T follicular helper cell (primary cell): ENCODE measurements at regions not wholly inside any gene's neighbourhood (a gene's known extent, or its start where the extent isn't known, plus 50 kb on each side); places are given as distances from the start of the nearest gene placed in this dataset.

Experiments used
- DNase-seq: peaks from one replicate; pipeline ENCODE4 v3.0.0-alpha.2; 2020; ENCODE audit warnings: low read depth

DNA sequence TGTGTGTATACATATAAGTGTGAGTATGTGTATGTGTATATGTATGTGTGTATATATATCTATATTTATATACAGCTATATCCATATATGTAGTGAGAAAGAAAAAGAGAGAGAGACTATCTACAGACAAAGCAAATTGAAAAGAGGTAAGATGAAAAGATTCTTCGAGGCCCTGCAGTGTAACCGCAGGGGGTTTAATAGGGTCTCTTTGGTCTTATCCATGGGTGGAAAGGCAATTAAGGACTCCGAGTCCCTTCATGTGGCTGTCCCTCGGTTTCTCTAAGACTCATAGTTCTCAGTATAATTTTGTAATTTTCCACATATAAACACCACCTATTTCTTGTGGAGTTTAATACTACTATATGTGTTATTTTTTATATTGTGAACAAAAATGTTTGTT is 50.6 kb upstream of the JAZF1 start:
- DNase-seq: no peak

GRCh38 chr7:28236560-28236959 is 56.0 kb upstream of the JAZF1 start:
- no peak for DNase-seq

DNA sequence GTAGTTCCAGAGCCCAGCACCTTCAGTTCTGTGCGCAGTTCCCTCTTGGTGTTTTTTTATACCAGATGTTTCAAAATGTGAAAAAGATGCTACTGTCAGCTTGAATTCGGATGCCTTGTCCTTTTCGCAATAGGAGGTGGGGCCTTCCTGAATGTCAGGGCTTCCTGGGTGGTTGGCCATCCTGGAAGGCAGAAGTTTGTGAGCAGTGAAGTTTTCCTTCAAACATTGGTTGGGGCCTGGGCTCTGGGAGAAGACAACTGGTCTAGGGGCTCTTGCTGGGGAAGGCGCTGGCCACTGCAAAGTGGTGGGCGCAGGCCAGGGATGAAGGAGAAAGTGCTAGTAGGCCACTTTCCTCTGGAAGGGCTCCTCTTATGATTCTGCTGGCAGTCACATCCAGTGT is 56.8 kb upstream of the JAZF1 start:
- DNase-seq: no peak

GRCh38 chr7:28239823-28240204 is 59.2 kb upstream of the JAZF1 start:
- no peak for DNase-seq

- no peak for DNase-seq
These were observed 59.9 kb upstream of the JAZF1 start for GRCh38 chr7:28240481-28240880.

DNA sequence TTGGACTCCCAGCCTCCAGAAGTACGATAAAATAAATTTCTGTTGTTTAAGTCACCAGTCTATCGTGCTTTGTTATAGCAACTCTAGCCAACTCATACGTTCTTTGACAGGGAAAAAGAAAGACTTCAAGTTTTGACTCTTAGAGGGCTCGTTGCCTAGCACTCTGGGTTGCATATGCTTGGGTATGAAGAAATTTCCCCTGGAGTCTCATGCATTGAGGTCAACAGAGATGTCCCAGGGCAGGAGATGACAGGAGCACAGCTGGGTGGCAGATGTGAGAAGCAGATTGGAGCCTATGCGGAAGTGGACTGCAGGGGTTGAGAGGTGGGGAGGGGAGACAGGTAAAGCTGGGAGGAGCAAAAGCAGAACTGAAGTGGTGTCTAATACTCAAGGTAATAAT is 63.3 kb upstream of the JAZF1 start:
- DNase-seq: no peak

- DNase-seq: no peak
These were observed 64.7 kb upstream of the JAZF1 start for GRCh38 chr7:28245123-28245878.

- no peak for DNase-seq
These were observed 66.4 kb upstream of the JAZF1 start for GRCh38 chr7:28246921-28247461.

DNA sequence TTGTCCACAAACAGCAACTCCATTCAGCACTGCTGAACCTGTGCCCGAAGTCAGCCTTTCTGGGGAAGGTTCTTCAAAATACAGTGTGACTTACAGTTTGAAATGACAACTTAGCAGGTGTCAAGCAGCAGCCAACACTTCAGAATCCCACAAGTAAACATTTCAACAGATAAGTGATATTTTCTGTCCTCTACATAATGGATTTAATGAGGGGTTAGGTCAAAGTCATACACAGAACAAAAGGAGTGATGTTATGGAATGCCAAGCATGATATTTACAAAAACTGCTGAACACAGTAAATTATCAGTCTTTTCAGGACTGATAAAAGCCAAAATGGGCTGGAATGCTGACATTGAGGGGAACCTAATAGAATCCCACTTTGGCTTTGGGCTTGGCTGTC is 77.6 kb upstream of the JAZF1 start:
- DNase-seq: no peak

DNA sequence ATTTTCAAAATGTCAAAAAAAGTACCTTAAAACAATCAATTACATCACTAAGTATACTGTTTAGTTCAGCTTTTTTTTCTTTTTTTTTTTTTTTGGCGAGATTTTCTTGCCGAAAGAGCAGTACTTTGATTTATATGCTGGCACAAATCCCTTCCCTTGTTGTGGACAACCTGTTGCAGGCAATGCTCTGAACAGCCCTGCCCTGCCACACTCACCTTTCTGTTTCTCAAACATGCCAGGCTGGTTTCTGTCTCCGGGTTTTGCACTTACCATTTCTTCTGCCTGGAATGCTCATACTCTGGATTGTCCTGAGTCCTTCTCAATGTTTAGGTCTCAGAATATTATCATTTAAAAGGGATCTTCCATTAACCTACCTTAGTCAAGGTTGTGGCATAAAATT is 80.4 kb upstream of the JAZF1 start:
- no peak for DNase-seq

GRCh38 chr7:28263622-28264271 is 83.2 kb upstream of the JAZF1 start:
- no peak for DNase-seq

DNA sequence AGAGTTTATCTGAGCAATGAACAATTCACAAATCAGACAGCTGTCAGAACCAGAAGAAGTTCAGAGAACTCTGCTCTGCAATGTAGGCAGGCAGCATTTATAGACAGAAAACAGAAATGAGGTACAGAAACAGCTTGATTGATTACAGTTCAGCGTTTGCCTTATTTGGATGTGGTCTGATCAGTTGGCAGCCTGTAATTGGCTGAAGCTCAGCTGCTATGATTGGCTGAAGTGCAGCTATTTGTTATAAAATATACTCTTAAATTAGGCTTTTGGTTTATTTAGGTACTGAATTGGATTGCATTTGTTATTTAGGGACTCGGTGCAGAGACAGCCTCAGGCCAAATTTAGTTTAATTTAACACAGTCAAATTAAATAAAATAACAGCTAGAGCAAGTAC is 85.8 kb upstream of the JAZF1 start:
- DNase-seq: no peak

DNA sequence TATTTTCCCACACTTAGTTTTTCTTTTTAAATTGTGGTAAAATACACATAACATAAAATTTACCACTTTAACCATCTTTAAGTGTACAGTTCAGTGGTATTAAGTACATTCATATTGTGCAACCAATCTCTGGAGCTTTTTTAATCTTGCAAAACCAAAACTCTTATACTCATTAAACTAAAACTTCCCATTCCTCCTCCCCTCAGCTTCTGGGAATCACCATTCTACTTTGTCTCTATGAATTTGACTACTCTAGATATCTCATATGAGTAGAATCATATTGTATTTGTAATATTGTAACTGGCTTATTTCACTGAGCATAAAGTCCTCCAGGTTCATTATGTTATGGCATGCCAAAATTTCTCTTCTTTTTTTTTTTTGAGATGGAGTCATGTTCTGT is 86.4 kb upstream of the JAZF1 start:
- DNase-seq: no peak

GRCh38 chr7:28269700-28270361 is 89.2 kb upstream of the JAZF1 start:
- DNase-seq: no peak

GRCh38 chr7:28270536-28270935 is 89.9 kb upstream of the JAZF1 start:
- no peak for DNase-seq

DNA sequence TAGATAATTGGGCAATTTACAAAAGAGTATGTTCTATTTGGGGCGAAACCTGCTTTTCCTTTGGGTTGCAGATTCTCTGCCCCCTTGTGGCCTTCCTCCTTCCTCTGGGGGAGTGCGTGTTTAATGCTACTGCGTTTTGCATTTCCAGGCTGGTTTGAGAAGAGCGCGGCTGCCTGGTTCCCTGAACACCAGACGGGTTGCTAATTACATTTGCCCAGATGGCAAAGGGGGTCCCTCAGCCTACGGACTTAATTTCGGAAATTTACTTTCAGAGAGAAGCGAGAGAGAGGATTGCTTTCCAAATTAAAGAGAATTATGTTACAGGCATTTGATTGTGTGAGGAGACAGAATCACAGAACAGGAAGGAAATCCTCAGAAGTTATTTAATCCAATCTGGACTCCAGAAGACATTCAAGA is 91.9 kb upstream of the JAZF1 start:
- no peak for DNase-seq

DNA sequence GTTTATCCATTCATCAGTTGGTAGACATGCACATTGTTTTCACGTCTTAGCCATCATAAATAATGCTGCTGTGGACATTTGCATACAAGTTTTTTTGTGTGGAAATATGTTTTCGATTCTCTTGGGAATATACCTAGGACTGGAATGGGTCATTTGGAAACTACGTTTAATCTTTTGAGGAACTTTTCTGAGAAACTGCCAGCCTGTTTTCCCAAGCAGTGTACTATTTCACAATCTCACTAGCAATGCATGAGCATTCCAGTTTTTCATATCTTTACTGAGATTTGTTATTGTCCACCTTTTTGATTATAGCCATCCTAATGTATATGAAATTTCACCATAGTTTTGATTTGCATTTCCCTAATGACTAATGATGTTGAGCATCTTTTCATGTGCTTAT is 95.7 kb upstream of the JAZF1 start:
- DNase-seq: no peak

- no peak for DNase-seq
These were observed 96.8 kb upstream of the JAZF1 start for GRCh38 chr7:28277364-28277763.

GRCh38 chr7:28277958-28278357 is 97.4 kb upstream of the JAZF1 start:
- no peak for DNase-seq

DNA sequence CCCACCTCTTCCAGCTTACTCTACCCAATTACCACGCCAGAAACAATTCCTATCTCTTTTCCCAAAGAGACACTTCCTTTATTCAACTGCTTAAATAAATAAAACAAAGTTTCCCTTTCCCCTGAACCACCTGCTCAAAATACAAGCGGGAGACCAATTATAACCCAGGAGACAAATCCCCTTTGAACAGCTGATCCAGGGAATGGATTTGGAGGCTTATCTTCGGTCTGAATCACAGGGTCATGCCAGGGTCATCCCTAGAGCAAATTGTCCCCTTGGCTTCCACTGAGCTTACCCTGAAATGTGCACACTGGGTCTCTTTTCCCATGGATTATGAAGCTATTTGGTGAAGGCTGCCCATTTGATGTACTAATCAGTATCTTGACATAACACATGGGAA is 99.9 kb upstream of the JAZF1 start:
- DNase-seq: no peak

DNA sequence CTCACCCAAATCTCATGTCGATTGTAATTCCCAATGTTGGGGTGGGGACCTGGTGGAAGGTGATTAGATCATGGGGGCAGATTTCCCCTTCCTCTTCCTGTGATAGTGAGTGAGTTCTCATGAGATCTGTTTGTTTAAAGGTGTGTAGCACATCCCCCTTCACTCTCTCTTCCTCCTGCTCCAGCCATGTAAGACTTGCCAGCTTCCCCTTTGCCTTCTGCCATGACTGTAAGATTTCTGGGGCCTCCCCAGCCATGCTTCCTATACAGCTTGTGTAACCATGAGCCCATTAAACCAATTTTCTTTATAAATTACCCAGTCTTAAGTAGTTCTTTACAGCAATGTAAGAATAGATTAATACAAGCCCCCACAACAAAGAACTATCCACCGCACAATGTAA is 109.9 kb upstream of the JAZF1 start:
- DNase-seq: no peak

DNA sequence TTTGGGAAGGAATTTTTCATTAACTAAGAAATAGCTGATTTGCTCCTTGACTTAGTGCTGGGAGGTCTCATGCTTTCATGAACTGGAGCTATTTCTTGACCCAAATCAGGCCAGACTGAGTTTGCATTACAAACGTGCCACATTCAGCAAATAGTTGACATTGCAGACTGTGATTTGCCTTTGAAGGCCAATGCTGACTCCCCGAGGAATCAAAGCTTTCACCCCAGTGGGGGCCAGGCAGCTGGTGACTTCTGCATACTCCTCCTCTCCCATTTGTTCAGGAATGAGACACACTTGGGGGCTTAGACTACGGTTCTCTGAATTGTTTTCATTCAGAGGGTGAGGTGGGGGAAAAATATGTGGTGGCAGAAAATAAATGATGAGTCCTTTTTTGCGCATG is 111.0 kb upstream of the JAZF1 start:
- no peak for DNase-seq
